Body of pancreas (tissue), 4 donors: ENCODE measurements at regions not wholly inside any gene's neighbourhood (a gene's known extent, or its start where the extent isn't known, plus 50 kb on each side); places are given as distances from the start of the nearest gene placed in this dataset.

ENCODE experiments used
- POLR2A ChIP-seq, 3 donors: fragments of 450-650 bp; IDR thresholded peaks; one replicate each; pipeline ENCODE4 v1.6.1; 2016; ENCODE audit warnings: antibody characterized with exemption in 3 of 3, mild to moderate bottlenecking in 2 of 3
- TF ChIP-seq, protein P1 (sequence below), 7 experiments: fragments of 450-650 bp in 4 of 7; fragments of 200-600 bp in 3 of 7; sonication (generic) in 3 of 7; IDR thresholded peaks; one replicate each; pipeline ENCODE4 v1.5.1; 2016 to 2019; ENCODE audit warnings: antibody characterized with exemption in 7 of 7

DNA sequence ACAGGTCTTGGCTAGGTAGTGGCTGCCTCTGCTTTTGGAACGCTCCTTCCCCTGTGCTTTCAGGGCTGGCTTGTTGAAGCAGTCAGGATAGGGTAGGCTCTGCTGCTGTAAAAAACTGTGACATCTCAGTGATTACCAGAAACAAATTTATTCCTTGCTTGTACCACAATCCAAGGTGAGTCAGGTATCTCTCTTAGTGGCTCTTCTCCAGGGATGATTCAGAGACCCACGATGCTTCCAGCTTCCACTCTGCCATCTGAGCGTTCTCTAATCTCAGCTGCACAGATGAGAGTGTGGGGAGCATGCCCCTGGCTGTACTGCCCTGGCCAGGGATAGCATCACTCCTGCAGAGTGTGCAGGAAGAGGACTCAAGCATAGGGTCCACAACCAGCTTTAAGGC is 174.9 kb downstream of the VAPA start:
- TF ChIP-seq, protein P1, sequence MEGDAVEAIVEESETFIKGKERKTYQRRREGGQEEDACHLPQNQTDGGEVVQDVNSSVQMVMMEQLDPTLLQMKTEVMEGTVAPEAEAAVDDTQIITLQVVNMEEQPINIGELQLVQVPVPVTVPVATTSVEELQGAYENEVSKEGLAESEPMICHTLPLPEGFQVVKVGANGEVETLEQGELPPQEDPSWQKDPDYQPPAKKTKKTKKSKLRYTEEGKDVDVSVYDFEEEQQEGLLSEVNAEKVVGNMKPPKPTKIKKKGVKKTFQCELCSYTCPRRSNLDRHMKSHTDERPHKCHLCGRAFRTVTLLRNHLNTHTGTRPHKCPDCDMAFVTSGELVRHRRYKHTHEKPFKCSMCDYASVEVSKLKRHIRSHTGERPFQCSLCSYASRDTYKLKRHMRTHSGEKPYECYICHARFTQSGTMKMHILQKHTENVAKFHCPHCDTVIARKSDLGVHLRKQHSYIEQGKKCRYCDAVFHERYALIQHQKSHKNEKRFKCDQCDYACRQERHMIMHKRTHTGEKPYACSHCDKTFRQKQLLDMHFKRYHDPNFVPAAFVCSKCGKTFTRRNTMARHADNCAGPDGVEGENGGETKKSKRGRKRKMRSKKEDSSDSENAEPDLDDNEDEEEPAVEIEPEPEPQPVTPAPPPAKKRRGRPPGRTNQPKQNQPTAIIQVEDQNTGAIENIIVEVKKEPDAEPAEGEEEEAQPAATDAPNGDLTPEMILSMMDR (IDR thresholded peaks at IDR 0.05): no peak
- TF ChIP-seq POLR2A (IDR thresholded peaks at IDR 0.05): no peak
